ENCODE measurements at regions not wholly inside any gene's neighbourhood (a gene's known extent, or its start where the extent isn't known, plus 50 kb on each side); places are given as distances from the start of the nearest gene placed in this dataset.

DNA sequence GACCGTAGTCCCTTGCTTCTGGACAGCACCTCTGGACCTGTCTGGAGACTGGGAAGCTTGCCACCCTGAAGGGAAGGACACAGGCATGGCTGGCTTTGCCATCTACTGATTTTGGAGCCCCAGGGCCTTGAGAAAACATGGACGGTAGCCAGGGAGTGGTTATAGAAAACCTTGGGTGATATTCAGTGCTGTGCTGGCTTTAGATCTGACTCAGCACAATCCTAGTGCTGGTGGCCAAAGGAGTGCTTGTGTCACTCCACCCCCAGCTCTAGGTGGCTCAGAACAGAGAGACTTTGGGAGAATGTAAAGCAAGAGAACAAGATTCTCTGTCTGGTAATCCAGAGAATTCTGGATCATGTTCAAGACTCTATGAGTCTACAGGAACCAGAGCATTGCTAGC, 214.5 kb upstream of the IGF1 start:
- TF ChIP-seq, protein P1, sequence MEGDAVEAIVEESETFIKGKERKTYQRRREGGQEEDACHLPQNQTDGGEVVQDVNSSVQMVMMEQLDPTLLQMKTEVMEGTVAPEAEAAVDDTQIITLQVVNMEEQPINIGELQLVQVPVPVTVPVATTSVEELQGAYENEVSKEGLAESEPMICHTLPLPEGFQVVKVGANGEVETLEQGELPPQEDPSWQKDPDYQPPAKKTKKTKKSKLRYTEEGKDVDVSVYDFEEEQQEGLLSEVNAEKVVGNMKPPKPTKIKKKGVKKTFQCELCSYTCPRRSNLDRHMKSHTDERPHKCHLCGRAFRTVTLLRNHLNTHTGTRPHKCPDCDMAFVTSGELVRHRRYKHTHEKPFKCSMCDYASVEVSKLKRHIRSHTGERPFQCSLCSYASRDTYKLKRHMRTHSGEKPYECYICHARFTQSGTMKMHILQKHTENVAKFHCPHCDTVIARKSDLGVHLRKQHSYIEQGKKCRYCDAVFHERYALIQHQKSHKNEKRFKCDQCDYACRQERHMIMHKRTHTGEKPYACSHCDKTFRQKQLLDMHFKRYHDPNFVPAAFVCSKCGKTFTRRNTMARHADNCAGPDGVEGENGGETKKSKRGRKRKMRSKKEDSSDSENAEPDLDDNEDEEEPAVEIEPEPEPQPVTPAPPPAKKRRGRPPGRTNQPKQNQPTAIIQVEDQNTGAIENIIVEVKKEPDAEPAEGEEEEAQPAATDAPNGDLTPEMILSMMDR (IDR thresholded peaks at IDR 0.05) = no peak
- no peak for TF ChIP-seq ZFX (IDR thresholded peaks at IDR 0.05; ENCODE audit: borderline replicate concordance)

DNA sequence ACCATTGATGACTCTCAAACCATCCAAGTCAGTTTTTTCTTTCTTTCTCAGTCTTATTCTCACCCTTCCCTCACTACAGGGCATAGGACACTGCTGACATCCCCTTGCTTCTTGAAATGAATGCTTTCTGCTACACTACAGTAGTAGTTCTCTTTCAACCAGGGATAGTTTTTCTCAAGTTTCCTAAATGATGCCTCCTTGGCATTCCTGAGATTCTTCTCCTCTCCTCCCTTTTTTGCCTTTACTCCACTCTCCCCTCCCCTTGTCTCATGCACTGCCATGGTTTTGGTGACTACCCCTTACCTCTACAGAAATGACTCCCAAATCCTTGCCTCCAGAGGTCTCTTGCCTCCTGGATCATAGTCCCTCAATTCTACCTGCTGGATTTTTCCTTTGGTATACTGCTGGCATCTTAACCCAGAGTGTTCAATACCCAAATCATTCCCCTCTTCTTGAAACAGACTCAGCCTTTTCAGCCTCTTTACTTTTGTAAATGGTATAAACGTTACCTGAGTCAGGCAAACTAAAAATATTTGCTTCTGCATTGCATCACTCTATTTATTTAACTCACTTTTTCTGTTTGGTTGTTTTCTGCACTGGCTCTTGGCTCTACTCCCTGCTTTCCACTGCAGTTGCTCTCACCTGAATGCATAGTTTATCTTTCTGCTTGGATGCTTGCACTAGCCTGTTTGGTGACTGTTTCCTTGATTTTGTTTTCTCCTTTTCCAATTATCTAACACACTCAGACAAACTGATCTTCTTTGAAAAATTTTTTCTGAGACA, 211.6 kb upstream of the IGF1 start:
- no peak overlapping the region for H3K27ac ChIP-seq
- TF ChIP-seq, protein P1 (IDR thresholded peaks at IDR 0.05) = no peak
- TF ChIP-seq ZFX (IDR thresholded peaks at IDR 0.05; ENCODE audit: borderline replicate concordance) = no peak

More for the DNA sequence above, 214.5 kb upstream of the IGF1 start:
- no peak overlapping the region for H3K27ac ChIP-seq

DNA sequence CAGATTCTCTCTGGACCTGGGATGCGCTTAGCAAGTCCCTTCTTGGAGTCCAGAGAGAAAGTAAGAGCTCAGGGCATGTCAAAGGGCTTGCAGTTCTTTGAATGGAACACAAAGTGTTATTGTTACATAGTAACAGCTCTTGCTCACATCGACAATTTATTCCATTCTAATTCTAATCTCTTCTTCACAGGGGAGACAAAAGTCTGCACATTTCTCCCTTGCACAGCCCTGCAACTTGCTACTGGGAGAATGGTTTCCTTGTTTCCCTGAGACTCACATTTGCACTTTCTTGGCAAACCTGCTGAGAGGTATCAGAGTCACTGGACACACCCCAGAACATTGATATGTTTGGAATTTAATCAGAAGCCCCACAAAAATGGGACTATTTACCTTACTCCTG, 209.9 kb upstream of the IGF1 start:
- no peak for TF ChIP-seq ZFX (IDR thresholded peaks at IDR 0.05; ENCODE audit: borderline replicate concordance)
- TF ChIP-seq, protein P1 (IDR thresholded peaks at IDR 0.05) = no peak
- H3K27ac ChIP-seq = no peak overlapping the region

DNA sequence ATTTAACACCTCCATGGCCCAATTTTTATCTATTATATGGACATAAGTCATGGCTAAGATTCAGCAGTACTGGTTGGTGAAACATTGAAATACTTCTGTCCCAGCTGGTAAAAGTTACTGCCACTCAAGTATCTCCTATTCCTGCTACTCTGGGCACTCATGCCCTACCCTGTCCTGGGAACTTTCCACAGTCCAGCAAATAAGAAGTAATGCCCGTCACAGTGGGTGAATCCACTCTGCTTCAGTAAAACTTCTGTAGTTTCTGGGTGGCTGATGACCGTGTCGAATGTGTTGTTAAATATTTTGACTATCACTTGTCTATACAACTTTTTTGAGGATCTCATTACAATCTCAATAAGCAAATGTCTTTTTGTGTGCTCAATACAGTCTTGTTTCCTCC, 209.3 kb upstream of the IGF1 start:
- no peak overlapping the region for H3K27ac ChIP-seq
- TF ChIP-seq ZFX (IDR thresholded peaks at IDR 0.05; ENCODE audit: borderline replicate concordance) = no peak
- TF ChIP-seq, protein P1 (IDR thresholded peaks at IDR 0.05) = no peak

DNA sequence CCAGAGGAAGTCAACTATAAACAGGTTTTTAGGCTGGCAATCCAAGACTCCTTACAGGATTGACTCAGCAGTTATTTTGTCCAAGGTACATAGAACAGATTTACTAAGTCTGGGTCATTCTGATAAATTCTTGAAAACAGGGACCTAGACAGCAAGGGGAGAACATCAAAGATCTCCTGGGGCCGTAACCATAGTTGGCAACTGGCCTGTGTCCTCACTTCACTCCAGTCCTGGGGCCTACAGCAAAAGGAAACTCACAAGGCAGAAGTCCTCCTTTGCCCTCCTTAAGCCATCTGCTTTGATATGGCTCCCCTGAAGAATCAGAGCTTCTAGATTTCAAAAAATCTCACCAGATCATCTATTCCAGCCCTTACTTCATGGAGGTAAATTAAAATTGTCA, 207.2 kb upstream of the IGF1 start:
- no peak overlapping the region for H3K27ac ChIP-seq
- TF ChIP-seq, protein P1 (IDR thresholded peaks at IDR 0.05) = no peak
- no peak for TF ChIP-seq ZFX (IDR thresholded peaks at IDR 0.05; ENCODE audit: borderline replicate concordance)

DNA sequence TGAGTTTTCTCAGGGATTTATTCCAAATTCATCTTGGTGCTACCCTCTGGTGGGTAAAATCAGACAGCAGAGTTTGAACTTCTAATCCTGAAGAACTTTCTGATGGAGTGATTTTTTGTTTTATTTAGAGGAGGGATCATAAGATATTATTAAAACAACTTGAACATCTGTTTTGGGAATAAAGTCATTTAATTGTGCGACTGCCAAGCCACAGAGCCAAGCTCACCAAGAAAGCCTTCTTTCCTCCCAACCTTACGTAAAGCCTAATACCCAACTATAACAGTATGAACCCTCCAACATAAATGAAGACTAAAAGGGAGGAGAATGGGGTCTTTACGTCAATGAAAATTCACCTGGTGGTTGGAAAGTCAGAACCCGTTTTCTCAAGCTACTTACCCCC, 205.5 kb upstream of the IGF1 start:
- no peak overlapping the region for H3K27ac ChIP-seq
- TF ChIP-seq, protein P1 (IDR thresholded peaks at IDR 0.05) = no peak
- TF ChIP-seq ZFX (IDR thresholded peaks at IDR 0.05; ENCODE audit: borderline replicate concordance) = no peak

DNA sequence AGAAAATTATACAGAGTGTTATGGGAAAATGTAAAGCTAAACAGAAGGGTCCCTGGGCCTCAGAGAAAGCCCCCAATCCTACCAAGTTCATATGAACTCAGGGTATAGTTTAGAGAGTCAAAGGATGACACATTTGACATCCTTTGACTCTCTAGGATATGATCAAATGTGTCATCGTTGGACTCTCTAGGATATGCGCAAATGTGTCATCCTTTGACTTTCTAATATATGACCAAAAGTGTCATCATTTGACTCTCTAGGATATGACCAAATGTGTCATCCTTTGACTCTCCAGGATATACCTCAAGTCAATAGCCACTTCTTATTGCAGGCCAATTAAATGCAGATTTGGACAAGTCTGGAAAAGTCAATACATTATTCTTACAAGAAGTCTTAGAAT, 204.8 kb upstream of the IGF1 start:
- TF ChIP-seq, protein P1 (IDR thresholded peaks at IDR 0.05) = no peak
- no peak overlapping the region for H3K27ac ChIP-seq
